ENCODE measurements at regions not wholly inside any gene's neighbourhood (a gene's known extent, or its start where the extent isn't known, plus 50 kb on each side); places are given as distances from the start of the nearest gene placed in this dataset.

GRCh38 chr4:132540797-132541196 lies 608.3 kb upstream of the PCDH10 start:
- H3K27ac ChIP-seq: no peak overlapping the region
- no peaks in the 10 kb centered on the region for H3K4me1 ChIP-seq
- H3K9me3 ChIP-seq (replicated peaks): no peaks in the 10 kb centered on the region

GRCh38 chr4:132542228-132542627 lies 606.9 kb upstream of the PCDH10 start:
- Histone ChIP-seq H3K4me1 (no peaks in the 10 kb centered on the region), H3K4me3 (no peak overlapping the region), H3K27ac (no peak overlapping the region), H3K36me3 (no peaks in the 10 kb centered on the region), H3K27me3 (no peaks in the 10 kb centered on the region), H3K9me3 (replicated peaks) (no peaks in the 10 kb centered on the region)
- DNase-seq: no peak

More at GRCh38 chr4:132540797-132541196, 608.3 kb upstream of the PCDH10 start:
- H3K27me3 ChIP-seq: no peaks in the 10 kb centered on the region
- H3K4me3 ChIP-seq: no peak overlapping the region
- H3K36me3 ChIP-seq: no peaks in the 10 kb centered on the region
- no peak for DNase-seq

GRCh38 chr4:132548463-132548862 lies 600.6 kb upstream of the PCDH10 start:
- H3K27me3 ChIP-seq: no peaks in the 10 kb centered on the region
- no peak for DNase-seq
- H3K9me3 ChIP-seq (replicated peaks): no peaks in the 10 kb centered on the region
- H3K36me3 ChIP-seq: no peaks in the 10 kb centered on the region
- H3K4me1 ChIP-seq: no peaks in the 10 kb centered on the region
- no peak overlapping the region for H3K27ac ChIP-seq
- H3K4me3 ChIP-seq: no peak overlapping the region

GRCh38 chr4:132556316-132556715 lies 592.8 kb upstream of the PCDH10 start:
- Histone ChIP-seq H3K36me3 (no peaks in the 10 kb centered on the region), H3K4me3 (no peak overlapping the region), H3K27ac (no peak overlapping the region), H3K4me1 (no peaks in the 10 kb centered on the region), H3K9me3 (replicated peaks) (no peaks in the 10 kb centered on the region), H3K27me3 (no peaks in the 10 kb centered on the region)
- DNase-seq: no peak

GRCh38 chr4:132557660-132558059 lies 591.4 kb upstream of the PCDH10 start:
- H3K27ac ChIP-seq: no peak overlapping the region
- no peak for DNase-seq
- H3K36me3 ChIP-seq: no peaks in the 10 kb centered on the region
- no peaks in the 10 kb centered on the region for H3K9me3 ChIP-seq (replicated peaks)
- no peaks in the 10 kb centered on the region for H3K27me3 ChIP-seq
- H3K4me1 ChIP-seq: no peaks in the 10 kb centered on the region
- H3K4me3 ChIP-seq: no peak overlapping the region

- Histone ChIP-seq H3K4me1 (no peaks in the 10 kb centered on the region), H3K27ac (no peak overlapping the region), H3K4me3 (no peak overlapping the region), H3K27me3 (no peaks in the 10 kb centered on the region), H3K36me3 (no peaks in the 10 kb centered on the region), H3K9me3 (replicated peaks) (no peaks in the 10 kb centered on the region)
- DNase-seq: no peak
Measured at GRCh38 chr4:132564920-132565319, 584.2 kb upstream of the PCDH10 start.

GRCh38 chr4:132565542-132565941 lies 583.6 kb upstream of the PCDH10 start:
- no peaks in the 10 kb centered on the region for H3K9me3 ChIP-seq (replicated peaks)
- no peaks in the 10 kb centered on the region for H3K4me1 ChIP-seq
- no peak overlapping the region for H3K27ac ChIP-seq
- H3K4me3 ChIP-seq: no peak overlapping the region
- H3K27me3 ChIP-seq: no peaks in the 10 kb centered on the region
- H3K36me3 ChIP-seq: no peaks in the 10 kb centered on the region
- no peak for DNase-seq

- H3K36me3 ChIP-seq: no peaks in the 10 kb centered on the region
- no peak for DNase-seq
- no peak overlapping the region for H3K4me3 ChIP-seq
- H3K27me3 ChIP-seq: no peaks in the 10 kb centered on the region
- H3K27ac ChIP-seq: no peak overlapping the region
- no peaks in the 10 kb centered on the region for H3K4me1 ChIP-seq
- no peaks in the 10 kb centered on the region for H3K9me3 ChIP-seq (replicated peaks)
Measured at GRCh38 chr4:132572210-132572609, 576.9 kb upstream of the PCDH10 start.

GRCh38 chr4:132587626-132588025 lies 561.5 kb upstream of the PCDH10 start:
- Histone ChIP-seq H3K27ac (no peak overlapping the region), H3K36me3 (no peaks in the 10 kb centered on the region), H3K4me1 (no peaks in the 10 kb centered on the region), H3K27me3 (no peaks in the 10 kb centered on the region), H3K9me3 (replicated peaks) (no peaks in the 10 kb centered on the region), H3K4me3 (no peak overlapping the region)
- no peak for DNase-seq

GRCh38 chr4:132592340-132592739 lies 556.8 kb upstream of the PCDH10 start:
- DNase-seq: no peak
- no peaks in the 10 kb centered on the region for H3K4me1 ChIP-seq
- no peaks in the 10 kb centered on the region for H3K9me3 ChIP-seq (replicated peaks)
- no peak overlapping the region for H3K4me3 ChIP-seq
- no peaks in the 10 kb centered on the region for H3K36me3 ChIP-seq
- no peaks in the 10 kb centered on the region for H3K27me3 ChIP-seq
- H3K27ac ChIP-seq: no peak overlapping the region

- no peak overlapping the region for H3K27ac ChIP-seq
- no peak overlapping the region for H3K4me3 ChIP-seq
- H3K4me1 ChIP-seq: no peaks in the 10 kb centered on the region
- H3K36me3 ChIP-seq: no peaks in the 10 kb centered on the region
- no peaks in the 10 kb centered on the region for H3K27me3 ChIP-seq
- no peaks in the 10 kb centered on the region for H3K9me3 ChIP-seq (replicated peaks)
- no peak for DNase-seq
Measured at GRCh38 chr4:132592850-132593249, 556.2 kb upstream of the PCDH10 start.

GRCh38 chr4:132593717-132594400 lies 555.2 kb upstream of the PCDH10 start:
- H3K36me3 ChIP-seq: no peaks in the 10 kb centered on the region
- no peaks in the 10 kb centered on the region for H3K9me3 ChIP-seq (replicated peaks)
- no peak overlapping the region for H3K27ac ChIP-seq
- H3K4me3 ChIP-seq: no peak overlapping the region
- no peak for DNase-seq
- no peaks in the 10 kb centered on the region for H3K4me1 ChIP-seq
- no peaks in the 10 kb centered on the region for H3K27me3 ChIP-seq

GRCh38 chr4:132596186-132596585 lies 552.9 kb upstream of the PCDH10 start:
- Histone ChIP-seq H3K27ac (no peak overlapping the region), H3K4me1 (no peaks in the 10 kb centered on the region), H3K36me3 (no peaks in the 10 kb centered on the region), H3K27me3 (no peaks in the 10 kb centered on the region), H3K4me3 (no peak overlapping the region), H3K9me3 (replicated peaks) (no peaks in the 10 kb centered on the region)
- DNase-seq: no peak

GRCh38 chr4:132605551-132605950 lies 543.5 kb upstream of the PCDH10 start:
- H3K36me3 ChIP-seq: no peaks in the 10 kb centered on the region
- H3K27ac ChIP-seq: no peak overlapping the region
- H3K9me3 ChIP-seq (replicated peaks): no peaks in the 10 kb centered on the region
- no peaks in the 10 kb centered on the region for H3K27me3 ChIP-seq
- no peak overlapping the region for H3K4me3 ChIP-seq
- no peak for DNase-seq
- no peaks in the 10 kb centered on the region for H3K4me1 ChIP-seq

- no peak overlapping the region for H3K27ac ChIP-seq
- no peak for DNase-seq
- H3K4me3 ChIP-seq: no peak overlapping the region
- no peaks in the 10 kb centered on the region for H3K4me1 ChIP-seq
- H3K9me3 ChIP-seq (replicated peaks): no peaks in the 10 kb centered on the region
- H3K27me3 ChIP-seq: no peaks in the 10 kb centered on the region
- no peaks in the 10 kb centered on the region for H3K36me3 ChIP-seq
Measured at GRCh38 chr4:132614682-132615081, 534.4 kb upstream of the PCDH10 start.

GRCh38 chr4:132619968-132620367 lies 529.1 kb upstream of the PCDH10 start:
- Histone ChIP-seq H3K4me3 (no peak overlapping the region), H3K27ac (no peak overlapping the region), H3K4me1 (no peaks in the 10 kb centered on the region), H3K36me3 (no peaks in the 10 kb centered on the region), H3K9me3 (replicated peaks) (no peaks in the 10 kb centered on the region), H3K27me3 (no peaks in the 10 kb centered on the region)
- no peak for DNase-seq

Data from SJCRH30 (cell line).